GM10248 (cell line): ENCODE measurements at regions not wholly inside any gene's neighbourhood (a gene's known extent, or its start where the extent isn't known, plus 50 kb on each side); places are given as distances from the start of the nearest gene placed in this dataset.

Experiments used
- CTCF ChIA-PET: fragments of 300-600 bp; sonication (Branson Sonifier 250); formaldehyde crosslinking; extraction: SDS; loops from one replicate; lab custom pipeline; 2021; ENCODE audit warnings: antibody characterized with exemption; lab: Yijun Ruan, JAX
- POLR2A ChIA-PET: fragments of 350-650 bp; sonication (Branson Sonifier 250); formaldehyde crosslinking; extraction: SDS; loops from one replicate; lab custom pipeline; 2020; ENCODE audit warnings: antibody characterized with exemption; lab: Yijun Ruan, JAX
- DNase-seq: peaks from one replicate; pipeline ENCODE4 v3.0.0; 2012; ENCODE audit errors: extremely low spot score
- CTCF ChIP-seq: IDR thresholded peaks from 2 replicates; pipeline ENCODE4 v1.5.1; 2012; ENCODE audit warnings: mild to moderate bottlenecking, low read depth; ENCODE audit errors: extremely low read depth, missing control alignments, control extremely low read depth

DNA sequence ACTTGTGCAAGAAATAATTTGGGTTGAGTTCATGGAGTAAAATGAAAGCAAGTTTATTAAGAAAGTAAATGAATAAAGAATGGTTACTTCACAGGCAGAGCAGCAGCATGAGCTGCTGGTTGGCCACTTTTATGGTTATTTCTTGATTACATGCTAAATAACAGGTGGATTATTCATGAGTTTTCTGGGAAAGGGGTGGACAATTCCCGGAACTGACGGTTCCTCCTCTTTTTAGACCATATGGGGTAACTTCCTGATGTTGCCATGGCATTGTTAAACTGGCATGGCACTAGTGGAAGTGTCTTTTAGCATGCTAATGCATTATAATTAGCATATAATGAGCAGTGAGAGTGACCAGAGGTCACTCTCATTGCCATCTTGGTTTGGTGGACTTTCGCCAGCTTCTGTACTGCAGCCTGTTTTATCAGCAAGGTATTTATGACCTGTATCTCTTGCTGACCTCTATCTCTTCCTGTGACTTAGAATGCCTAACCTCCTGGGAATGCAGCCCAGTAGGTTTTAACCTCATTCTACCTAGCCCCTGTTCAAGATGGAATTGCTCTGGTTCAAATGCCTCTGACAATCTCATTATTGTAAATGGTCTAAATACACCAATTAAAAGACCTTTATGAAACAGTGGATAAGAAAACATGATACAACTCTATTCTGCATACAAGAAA lies 114.1 kb upstream of the FIGN start:
- CTCF ChIA-PET, result no interaction called here
- no peak for TF ChIP-seq CTCF
- POLR2A ChIA-PET, result no interaction called here
- no peak for DNase-seq

GRCh38 chr2:163838890-163839289 lies 103.1 kb upstream of the FIGN start:
- POLR2A ChIA-PET, result no interaction called here
- CTCF ChIA-PET, result interaction anchor here (1.2 kb wide), 1 partner anchor 9 kb away, joined by 4 read pairs; no protein-coding TSS in a partner anchor
- DNase-seq, result no peak
- TF ChIP-seq CTCF, result no peak

- TF ChIP-seq CTCF, result no peak
- POLR2A ChIA-PET, result no interaction called here
- no peak for DNase-seq
- CTCF ChIA-PET, result no interaction called here
Observed at GRCh38 chr2:163836167-163836566, 100.4 kb upstream of the FIGN start.

- no peak for TF ChIP-seq CTCF
- POLR2A ChIA-PET, result no interaction called here
- no peak for DNase-seq
- CTCF ChIA-PET, result no interaction called here
Observed at GRCh38 chr2:163834841-163835240, 99.0 kb upstream of the FIGN start.

- ChIA-PET POLR2A (no interaction called here), CTCF (interaction anchor here (1.1 kb wide), 1 partner anchor 50 kb away, joined by 3 read pairs; no protein-coding TSS in a partner anchor)
- DNase-seq, result no peak
- TF ChIP-seq CTCF, result no peak
Observed at GRCh38 chr2:163834221-163834620, 98.4 kb upstream of the FIGN start.

- POLR2A ChIA-PET, result no interaction called here
- TF ChIP-seq CTCF, result no peak
- CTCF ChIA-PET, result no interaction called here
- DNase-seq, result no peak
Observed at GRCh38 chr2:163828771-163829170, 93.0 kb upstream of the FIGN start.
